HG02938 (cell line): ENCODE measurements at regions not wholly inside any gene's neighbourhood (a gene's known extent, or its start where the extent isn't known, plus 50 kb on each side); places are given as distances from the start of the nearest gene placed in this dataset.
"Not testable (repeated sequence)": the region's sequence is repeated elsewhere in the genome, so short reads cannot be mapped to it uniquely, and the experiment has no call there.

Experiments used
- ATAC-seq: cut with Tn5 transposase; IDR thresholded peaks from one replicate; pipeline ENCODE4 v1.9.1; 2021; ENCODE audit warnings: mild to moderate bottlenecking, moderate library complexity; ENCODE audit not compliant: unreplicated experiment

DNA sequence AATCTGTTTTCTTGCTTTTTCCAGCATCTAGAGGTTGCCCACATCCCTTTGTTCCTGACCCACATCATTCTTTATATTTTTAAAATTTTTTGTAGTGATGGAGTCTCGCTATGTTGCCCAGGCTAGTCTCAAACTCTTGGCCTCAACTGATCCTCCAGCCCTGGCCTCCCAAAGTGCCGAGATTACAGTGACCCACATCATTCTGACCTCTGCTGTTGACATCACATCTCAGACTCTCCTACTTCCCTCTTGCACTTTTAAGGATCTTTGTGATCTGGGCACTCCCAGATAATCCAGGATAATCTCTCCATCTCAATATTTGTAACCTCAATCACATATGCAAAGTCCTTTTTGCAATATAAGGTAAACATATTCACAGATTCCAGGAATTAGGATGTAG, 266.6 kb downstream of the MEX3B start:
- ATAC-seq, result no peak

DNA sequence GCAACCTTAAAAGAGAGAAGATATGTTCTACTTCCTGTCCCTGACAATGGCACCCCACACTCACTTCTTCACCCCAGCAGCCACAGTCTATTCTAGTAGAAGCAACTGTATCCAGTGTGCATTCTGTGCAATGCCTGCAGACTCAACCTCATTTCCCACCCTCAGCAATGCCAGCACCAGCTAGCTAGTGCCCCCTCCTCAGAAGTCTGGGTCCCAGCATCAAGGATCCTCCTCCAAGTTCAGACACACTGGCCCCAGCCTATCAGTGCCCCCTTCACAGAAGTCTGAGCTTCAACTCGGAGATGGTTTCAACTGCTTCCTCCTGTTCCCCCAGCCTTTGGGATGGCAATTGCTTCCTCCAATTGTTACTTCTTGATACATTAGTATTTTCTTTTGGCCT, 268.3 kb downstream of the MEX3B start:
- no peak for ATAC-seq

DNA sequence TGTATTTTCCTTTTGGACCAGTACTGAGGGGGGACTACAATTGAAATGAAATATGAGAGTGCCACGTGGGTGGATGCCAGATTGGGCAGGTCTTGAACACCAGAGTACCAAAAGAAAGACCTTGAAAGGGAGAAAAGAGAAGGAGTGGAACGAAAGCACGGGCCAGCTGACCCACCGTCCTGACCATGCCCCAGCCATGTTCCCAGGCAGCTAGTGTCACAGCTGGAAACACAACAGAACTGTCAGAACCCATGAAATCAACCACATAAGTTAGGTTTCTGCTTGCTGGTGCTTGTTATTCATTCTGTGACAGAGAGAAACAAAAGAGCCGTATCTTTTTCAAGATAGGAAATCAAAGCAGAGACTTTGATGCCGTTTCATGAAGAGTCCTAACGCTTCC, 268.8 kb downstream of the MEX3B start:
- ATAC-seq, result no peak

DNA sequence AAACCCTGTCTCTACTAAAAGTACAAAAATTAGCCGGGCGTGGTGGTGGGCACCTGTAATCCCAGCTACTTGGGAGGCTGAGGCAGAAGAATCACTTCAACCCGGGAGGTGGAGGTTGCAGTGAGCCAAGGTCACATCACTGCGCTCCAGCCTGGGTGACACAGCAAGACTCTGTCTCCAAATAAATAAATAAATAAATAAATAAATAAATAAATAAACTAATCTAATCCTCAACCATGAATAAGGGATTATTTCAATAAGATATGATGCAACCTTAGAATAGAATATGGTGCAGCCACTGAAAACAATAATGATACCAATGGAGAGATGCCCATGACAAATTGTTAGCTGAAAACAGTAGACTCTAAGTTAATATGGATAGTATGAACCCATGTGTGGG, 270.0 kb downstream of the MEX3B start:
- not testable (repeated sequence) for ATAC-seq

DNA sequence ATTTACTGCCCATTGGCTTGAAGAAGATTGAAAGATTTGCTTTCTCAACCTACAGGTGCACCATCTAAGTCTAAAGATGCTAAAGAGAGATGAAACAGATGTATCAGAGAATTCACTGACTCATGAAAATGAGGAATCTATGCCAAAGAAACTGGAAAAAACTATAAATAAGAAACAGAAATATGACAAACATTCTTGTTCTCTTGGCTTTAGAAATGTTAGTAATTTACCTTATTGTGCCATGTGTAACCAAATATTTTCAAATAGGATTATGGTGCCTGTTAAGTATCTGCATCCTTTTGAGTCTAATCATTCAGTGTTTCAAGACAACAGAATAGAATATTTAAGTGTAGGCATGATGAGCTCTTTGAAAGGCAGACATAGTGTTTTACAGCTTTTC, 271.5 kb downstream of the MEX3B start:
- no peak for ATAC-seq

DNA sequence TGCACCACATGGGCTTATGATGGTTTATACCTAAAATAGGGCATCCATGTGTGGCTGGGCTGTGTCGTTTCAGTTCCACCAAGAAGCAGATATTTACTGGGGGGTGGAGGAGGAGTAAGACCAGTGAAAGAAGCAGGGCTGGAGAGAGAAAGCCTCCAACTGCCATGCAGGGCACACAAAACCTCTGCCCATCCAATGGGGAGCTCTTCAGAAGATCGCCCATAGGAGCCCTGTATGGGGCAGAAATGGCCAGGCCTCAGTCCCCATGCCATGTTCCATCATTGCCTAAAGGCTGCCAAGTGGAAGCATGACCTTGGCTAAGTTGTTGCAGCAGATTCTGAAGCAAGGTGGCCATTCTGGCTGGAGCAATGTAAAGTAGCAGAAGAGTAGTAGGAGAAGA, 277.0 kb downstream of the MEX3B start:
- no peak for ATAC-seq

DNA sequence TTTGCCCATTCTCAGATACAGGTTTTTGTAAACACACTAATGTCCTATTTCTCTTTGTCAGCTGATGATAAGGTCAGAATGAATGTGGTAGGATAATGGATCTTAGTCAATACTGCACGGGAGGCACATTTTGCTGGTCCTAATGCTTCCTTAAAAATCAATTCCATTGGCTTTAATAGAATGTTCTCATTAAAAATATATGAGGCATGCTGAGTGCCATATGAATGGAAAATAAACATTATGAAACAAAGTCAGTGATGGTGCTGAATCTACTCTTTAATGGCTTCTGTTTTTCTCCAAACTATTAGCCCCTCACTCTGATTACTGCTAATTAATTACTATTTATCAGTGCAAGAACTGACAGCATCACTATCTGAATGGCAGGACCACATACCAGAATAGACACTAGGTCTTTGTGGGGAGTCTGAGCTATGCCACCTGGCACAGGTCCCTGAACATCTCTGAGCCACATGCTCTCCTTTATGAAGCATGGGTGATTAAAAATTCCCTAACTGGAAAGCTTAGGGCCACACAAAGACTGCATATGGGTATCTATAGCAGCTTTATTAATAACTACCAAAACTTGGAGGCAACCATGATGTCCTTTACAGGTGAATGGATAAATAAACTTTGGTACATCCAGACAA, 278.9 kb downstream of the MEX3B start:
- ATAC-seq, result no peak

DNA sequence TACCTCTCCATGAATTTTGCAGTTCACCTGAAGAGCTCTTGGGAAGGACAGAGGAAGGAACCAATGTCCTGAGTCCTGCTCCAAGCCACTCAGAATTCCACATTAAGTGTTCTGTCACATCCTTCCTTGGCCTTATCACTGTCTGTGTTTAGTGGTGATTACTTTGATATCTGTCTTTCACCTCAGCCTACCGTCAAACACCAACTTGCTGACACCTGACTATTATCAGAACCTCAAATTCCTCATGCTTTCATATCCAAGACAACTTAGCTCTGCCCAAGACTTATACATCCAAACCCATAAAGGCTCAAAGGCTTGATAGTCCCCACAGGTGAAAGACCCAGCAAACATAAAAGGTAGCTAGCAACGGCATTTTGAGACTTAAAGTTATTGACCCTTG, 280.0 kb downstream of the MEX3B start:
- ATAC-seq, result no peak

DNA sequence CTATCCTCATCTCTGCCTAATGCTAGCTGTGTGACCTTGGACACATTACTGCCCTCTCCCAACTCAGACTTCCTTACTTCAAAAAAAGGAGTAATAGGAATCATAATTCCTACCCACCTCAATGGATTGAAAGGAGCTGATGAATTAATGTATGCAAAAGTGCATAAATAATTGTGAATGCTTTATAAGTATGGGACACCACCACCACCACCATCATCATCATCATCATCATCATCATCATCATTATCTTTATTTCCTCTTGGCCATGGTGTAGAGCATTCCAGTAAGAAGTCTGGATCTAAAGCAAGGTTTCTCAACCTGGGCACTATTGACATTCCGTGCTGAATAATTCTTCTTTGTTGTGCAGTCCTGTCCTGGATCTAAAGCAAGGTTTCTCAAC, 282.5 kb downstream of the MEX3B start:
- no peak for ATAC-seq

DNA sequence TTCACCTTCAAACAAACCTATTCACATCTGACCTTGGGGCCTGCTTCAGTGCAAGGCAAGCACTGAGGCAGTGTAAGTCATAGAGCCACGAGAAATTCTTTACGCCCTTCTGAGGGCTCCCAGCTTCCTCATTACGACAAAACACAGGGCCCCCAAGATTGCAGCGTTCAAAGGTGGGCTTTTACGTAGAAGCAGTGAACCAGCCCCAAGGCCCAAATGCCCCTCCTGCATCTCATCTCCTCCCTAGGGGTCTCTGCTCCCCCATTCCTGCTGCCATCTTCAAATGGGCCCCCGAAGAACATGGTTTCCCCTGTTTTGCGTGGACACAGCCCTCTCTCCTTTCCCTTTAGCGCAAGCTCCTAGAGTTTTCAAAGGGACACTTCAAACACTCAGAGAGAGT, 285.1 kb downstream of the MEX3B start:
- ATAC-seq, result no peak

DNA sequence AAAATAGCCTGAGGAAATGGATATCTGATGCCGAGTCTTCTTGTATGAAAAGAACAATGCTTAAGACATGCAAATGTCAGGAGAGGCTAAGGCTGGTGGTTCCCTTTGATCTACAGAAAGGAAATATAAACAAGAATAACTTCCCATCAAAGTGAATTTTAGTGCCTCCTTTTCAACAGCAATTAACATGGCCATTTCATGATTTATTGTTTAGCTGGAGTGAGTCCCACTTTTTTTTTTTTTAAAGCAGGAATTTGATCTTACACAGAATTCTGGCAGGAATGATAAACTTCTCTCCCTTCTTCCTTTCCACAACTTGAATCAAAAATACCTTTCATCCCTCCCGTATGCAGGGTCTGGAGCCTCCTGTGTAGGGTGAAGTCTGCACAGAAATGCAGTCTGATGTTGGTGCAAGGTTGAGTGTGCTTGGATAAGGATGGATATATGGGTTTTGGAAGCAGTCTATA, 287.0 kb downstream of the MEX3B start:
- no peak for ATAC-seq

DNA sequence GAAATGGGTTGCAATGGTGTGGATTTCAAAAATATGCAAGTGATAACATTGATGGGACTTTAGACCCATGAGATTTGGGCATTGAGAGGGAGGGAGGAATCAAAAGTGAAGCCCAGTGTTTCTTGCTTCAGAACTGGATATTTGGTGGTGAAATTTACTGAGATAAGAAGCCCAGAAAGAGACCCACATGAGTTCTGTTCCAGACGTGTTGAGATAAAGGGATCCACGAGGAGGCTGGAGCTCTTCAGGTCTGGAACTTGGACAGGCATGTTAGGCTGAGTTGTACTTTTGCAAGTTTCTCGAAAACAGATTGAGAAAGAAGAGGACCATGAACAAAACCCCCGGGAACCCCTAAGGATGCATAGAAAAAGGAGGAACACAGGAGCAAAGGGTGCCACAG, 290.2 kb downstream of the MEX3B start:
- ATAC-seq, result no peak

DNA sequence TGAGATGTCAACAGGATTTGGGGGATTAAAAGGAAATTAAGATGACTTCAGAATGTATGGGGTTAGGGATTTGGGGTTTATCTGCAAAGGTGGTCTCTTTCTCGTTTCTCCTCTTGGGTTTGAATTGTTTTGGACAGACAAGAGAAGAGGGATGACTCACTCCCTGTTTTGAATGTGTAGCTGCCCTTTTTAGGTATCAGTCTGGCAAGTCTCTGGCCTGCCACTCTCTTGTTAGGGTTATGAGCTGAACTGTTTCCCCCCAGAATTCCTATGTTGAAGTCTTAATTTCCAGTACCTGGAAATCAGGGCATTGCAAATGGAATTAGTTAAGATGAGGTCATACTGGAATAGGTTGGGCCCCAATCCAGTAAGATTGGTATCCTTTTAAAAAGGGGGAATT, 291.7 kb downstream of the MEX3B start:
- no peak for ATAC-seq

DNA sequence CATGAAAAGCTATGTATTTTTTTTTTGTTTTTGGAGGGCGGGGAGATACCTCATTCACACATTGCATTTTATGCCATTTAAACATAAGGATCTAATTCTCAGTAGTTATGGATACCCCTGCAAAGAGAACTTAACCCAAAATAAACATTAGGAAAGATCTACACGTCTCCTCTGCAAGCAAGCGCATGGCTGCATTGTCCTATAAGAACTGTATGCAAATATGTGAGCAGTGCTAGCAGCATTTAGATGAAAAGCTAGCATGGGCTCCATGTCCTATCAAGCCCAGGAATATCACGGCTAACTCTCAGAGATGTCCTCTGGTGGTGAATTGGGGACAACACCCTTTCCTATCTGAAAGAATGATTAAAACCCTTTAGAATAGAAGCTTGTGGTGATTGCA, 292.8 kb downstream of the MEX3B start:
- ATAC-seq, result no peak

DNA sequence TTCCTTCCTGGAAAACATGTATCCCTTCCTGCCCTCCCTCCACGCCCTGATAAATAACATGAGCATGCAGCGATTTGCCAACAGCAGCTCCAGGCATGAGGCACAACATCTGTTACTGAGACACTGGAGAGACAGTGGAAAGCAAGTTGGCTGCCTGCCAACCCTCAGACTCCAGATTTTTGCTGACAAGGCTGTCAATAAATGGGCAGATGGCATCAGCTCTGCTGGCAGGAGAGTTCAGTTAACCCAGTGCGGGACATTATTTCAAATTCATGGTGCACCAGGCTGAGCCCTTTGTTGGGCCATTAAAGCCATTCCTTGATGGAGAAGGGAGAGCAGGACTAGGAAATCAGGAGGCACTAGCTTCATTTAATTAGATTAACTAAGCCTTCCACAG, 293.3 kb downstream of the MEX3B start:
- no peak for ATAC-seq

DNA sequence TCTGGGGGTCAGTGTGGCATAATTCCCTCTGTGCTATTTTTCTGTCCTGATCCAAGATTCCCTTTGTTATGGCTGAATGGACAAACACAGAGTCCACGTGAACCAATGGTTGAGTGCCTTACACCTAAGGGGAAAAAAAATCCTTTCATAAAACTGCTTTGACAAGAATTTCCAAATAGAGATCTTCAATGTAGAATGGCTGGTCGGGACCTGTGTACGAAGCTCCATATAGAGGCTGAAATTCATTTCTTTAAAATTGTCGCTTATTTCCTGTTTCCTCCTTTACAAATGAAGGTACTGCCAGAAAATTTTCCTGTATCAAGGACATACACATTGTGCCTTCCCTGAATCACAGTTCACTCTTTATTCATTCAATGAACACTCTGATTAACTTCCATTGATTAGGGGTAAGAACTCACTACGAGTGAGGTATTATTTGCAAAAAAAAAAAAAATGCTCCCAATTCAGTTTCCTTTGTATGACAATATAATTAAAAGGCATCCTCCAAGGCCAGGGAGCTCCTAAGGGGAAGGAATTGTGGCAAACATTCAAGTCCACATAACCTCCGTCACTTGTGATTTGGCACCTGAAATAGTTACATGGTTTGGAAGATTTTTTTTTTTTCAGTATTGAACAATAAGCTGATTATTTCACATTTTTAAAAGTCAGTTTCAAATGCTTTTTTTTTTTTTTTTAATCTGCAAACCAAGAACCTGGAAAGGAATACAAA, 293.8 kb downstream of the MEX3B start:
- ATAC-seq, result no peak

DNA sequence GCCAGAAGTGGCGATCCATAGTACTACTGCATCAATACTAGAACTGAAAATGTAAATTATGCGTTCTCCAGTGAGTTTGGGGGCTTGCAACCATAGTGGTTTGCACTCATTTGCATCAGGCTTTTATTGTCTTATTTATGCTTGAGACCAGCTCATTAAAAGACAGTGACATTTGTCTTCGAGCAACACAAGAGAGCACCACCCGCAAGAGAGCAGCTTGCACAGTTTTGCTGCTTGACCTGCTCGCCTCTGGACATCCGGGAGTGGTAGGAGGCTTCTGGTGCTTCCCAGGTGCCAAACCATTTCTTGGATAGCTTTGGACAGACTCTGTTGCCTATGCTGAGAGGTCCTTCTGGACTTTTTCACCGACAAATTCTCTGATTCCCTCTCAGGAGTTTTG, 294.6 kb downstream of the MEX3B start:
- ATAC-seq, result no peak

DNA sequence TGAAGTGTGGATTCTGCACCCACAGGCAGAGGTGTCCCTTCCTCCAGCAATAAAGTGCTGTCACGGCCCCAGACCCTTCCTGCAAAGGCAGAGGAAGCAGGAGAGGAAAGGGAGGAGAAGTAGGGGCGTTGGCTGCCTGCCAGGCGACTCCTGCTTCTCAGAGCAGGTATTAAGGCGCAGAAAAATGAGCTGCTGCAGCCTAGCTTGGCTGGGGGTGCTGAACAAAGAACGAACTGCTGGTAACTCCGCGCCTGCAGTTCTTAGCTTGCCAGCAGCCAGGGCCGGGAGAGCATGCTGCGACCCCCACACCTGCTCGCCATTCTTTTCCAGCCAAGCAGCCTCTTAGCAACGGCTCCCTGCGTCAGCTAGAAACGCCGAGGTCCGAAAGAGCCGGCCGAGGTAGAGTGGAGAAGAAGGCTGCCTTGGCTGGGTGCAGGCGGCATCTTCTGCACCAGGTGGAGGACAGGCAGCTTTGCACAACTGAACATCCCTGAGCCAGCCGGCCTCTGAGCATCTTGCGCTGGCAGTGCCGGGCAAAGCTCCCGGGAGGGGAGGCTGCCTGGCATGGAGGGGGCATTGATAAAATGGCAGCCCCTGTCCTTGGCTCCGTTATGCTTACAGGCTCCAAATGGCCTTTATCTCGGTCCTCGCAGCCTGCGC, 296.0 kb downstream of the MEX3B start:
- no peak for ATAC-seq

DNA sequence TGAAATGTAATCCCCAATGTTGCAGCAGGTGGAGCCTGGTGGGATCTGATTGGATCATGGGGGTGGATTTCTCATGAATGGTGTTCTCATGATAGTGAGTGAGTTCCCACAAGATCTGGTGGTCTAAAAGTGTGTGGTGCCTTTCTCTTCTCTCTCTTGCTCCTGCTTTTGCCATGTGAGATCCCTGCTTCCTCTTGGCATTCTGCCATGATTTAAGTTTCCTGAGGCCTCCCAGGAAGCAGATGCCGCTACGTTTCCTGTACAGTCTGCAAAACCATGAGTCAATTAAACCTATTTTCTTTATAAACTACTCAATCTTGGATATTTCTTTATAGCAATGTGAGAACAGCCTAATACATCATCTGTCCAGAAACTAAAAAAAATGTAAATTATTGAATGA, 298.3 kb downstream of the MEX3B start:
- ATAC-seq, result no peak

DNA sequence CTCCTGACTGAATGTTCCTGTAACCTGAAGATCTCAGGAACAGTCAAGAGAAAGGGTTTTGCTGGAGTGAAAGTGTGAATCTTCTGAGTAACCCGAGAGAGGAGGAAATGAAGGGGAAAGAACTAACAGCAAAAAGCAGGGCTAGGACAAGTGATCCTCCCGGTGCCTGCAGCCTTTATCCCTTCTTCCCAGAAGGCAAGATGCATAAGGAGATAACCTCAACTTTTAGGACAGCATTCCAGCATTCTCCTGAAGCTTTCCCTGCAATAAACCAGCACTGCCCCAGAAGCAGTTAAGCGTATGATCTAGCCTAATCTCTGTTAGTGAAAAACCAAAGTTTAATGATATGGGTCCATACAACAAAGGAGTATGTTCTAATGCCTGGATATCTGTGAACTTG, 298.8 kb downstream of the MEX3B start:
- ATAC-seq, result no peak

DNA sequence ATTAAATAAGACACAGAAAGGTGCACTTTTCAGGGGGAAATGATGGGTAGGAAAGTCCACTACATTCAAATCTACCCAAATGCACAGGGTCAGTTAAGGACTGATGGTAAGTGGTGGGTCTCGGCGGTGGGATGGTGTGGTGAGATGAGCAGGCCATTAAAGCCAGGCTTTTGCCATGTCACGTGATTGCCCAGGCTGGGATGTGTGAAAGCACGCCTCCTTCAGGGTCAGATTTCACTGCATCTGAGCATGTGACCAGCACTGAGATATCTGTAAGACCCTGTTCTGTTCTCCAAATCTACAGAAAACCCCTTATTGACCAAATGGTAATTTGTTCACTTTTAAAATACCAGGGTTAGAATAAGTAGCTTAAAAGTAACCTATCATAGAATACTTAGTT, 301.5 kb downstream of the MEX3B start:
- no peak for ATAC-seq

DNA sequence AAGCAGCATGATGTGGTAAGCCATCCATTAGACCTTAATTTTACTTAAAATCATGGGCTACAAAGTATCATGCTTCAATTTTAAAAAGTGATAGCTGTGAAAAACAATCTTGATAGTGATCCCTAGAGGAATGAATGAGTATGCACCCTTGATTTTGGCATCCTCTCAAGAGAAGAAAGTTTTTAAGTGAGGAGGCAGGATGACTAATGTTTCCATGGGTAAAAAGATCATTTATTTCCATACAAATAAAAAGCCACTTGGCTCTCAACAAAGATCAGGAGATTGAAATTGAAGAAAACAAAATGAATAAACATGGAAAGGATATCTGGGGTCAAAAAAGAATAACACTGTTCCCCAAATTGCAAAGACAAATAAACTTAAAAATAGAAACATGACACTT, 305.4 kb downstream of the MEX3B start:
- ATAC-seq, result no peak
